HEK293 (cell line): ENCODE measurements at regions not wholly inside any gene's neighbourhood (a gene's known extent, or its start where the extent isn't known, plus 50 kb on each side); places are given as distances from the start of the nearest gene placed in this dataset.

Experiments used
- CTCF ChIA-PET: fragments of 350-600 bp; formaldehyde crosslinking; extraction: SDS; loops from one replicate; lab custom pipeline; 2021; ENCODE audit warnings: antibody characterized with exemption; lab: Yijun Ruan, JAX
- POLR2A ChIA-PET: fragments of 300-600 bp; formaldehyde crosslinking; extraction: SDS; loops from one replicate; lab custom pipeline; 2020; ENCODE audit warnings: antibody characterized with exemption, inconsistent platforms; lab: Yijun Ruan, JAX
- H3K27ac ChIP-seq: fragments of 200-500 bp; sonication (Bioruptor generic); 2 replicates; pipeline ENCODE4 v1.5.1; 2014; ENCODE audit warnings: low read depth, low read length, control low read depth, inconsistent platforms; ENCODE audit errors: extremely low read depth
- H3K36me3 ChIP-seq, 2 experiments: fragments of 200-500 bp in 1 of 2; sonication (Bioruptor generic) in 1 of 2; 1 replicate in 1 of 2; 2 replicates in 1 of 2; pipeline ENCODE4 v1.5.1; 2014 to 2017; ENCODE audit warnings: inconsistent platforms in 2 of 2, low read length in 2 of 2; ENCODE audit not compliant: control insufficient read depth in 2 of 2, insufficient read depth in 1 of 2
- H3K4me1 ChIP-seq: fragments of 200-500 bp; sonication (Bioruptor generic); 2 replicates; pipeline ENCODE4 v1.5.1; 2014; ENCODE audit warnings: mild to moderate bottlenecking, low read length, inconsistent platforms; ENCODE audit not compliant: control insufficient read depth, insufficient read depth
- H3K4me3 ChIP-seq: 2 replicates; pipeline ENCODE4 v1.5.1; 2011; ENCODE audit warnings: low read depth, mild to moderate bottlenecking, control low read depth, low read length, moderate library complexity
- H3K9me3 ChIP-seq: fragments of 200-500 bp; sonication (Bioruptor generic); 2 replicates; pipeline ENCODE4 v1.5.1; 2014; ENCODE audit warnings: low read depth, low read length, inconsistent platforms; ENCODE audit not compliant: control insufficient read depth, insufficient read depth
- GLI4 ChIP-seq: fragments of 450-650 bp; formaldehyde crosslinking; IDR thresholded peaks from 2 replicates; pipeline ENCODE4 v1.5.1; 2016; ENCODE audit warnings: missing biosample characterization, missing genetic modification characterization
- MZF1 ChIP-seq: fragments of 450-650 bp; formaldehyde crosslinking; IDR thresholded peaks from 2 replicates; pipeline ENCODE4 v1.5.1; 2017; ENCODE audit warnings: missing biosample characterization, missing genetic modification characterization, borderline replicate concordance
- OSR2 ChIP-seq: fragments of 450-650 bp; formaldehyde crosslinking; IDR thresholded peaks from 2 replicates; pipeline ENCODE4 v1.5.1; 2016; ENCODE audit warnings: missing biosample characterization, missing genetic modification characterization
- OVOL3 ChIP-seq: fragments of 450-650 bp; formaldehyde crosslinking; IDR thresholded peaks from 2 replicates; pipeline ENCODE4 v1.5.1; 2016; ENCODE audit warnings: missing biosample characterization, missing genetic modification characterization
- PRDM1 ChIP-seq: fragments of 450-650 bp; formaldehyde crosslinking; IDR thresholded peaks from 2 replicates; pipeline ENCODE4; 2016; ENCODE audit warnings: missing biosample characterization, missing genetic modification characterization
- REST ChIP-seq: fragments of 450-650 bp; formaldehyde crosslinking; IDR thresholded peaks from 2 replicates; pipeline ENCODE4 v1.5.1; 2016; ENCODE audit warnings: missing biosample characterization, missing genetic modification characterization
- SCRT2 ChIP-seq: fragments of 450-650 bp; formaldehyde crosslinking; IDR thresholded peaks from 2 replicates; pipeline ENCODE4 v1.5.1; 2016; ENCODE audit warnings: missing biosample characterization, missing genetic modification characterization
- TCF7L2 ChIP-seq: IDR thresholded peaks from 2 replicates; pipeline ENCODE4 v1.6.1; 2011; ENCODE audit warnings: low read depth, mild to moderate bottlenecking, inconsistent platforms, low read length, moderate library complexity, borderline replicate concordance
- YY1 ChIP-seq: fragments of 450-650 bp; formaldehyde crosslinking; IDR thresholded peaks from 2 replicates; pipeline ENCODE4 v1.5.1; 2018; ENCODE audit warnings: missing biosample characterization, missing genetic modification characterization
- ZFP3 ChIP-seq: fragments of 450-650 bp; formaldehyde crosslinking; IDR thresholded peaks from 2 replicates; pipeline ENCODE4 v1.5.1; 2016; ENCODE audit warnings: low read depth, missing biosample characterization, missing genetic modification characterization
- ZNF10 ChIP-seq: fragments of 450-650 bp; formaldehyde crosslinking; IDR thresholded peaks from 2 replicates; pipeline ENCODE4 v1.5.1; 2017; ENCODE audit warnings: missing biosample characterization, missing genetic modification characterization
- ZNF138 ChIP-seq: fragments of 450-650 bp; formaldehyde crosslinking; IDR thresholded peaks from 2 replicates; pipeline ENCODE4 v1.5.1; 2016; ENCODE audit warnings: missing biosample characterization, missing genetic modification characterization, borderline replicate concordance
- ZNF16 ChIP-seq: fragments of 450-650 bp; formaldehyde crosslinking; IDR thresholded peaks from 2 replicates; pipeline ENCODE4 v1.5.1; 2016; ENCODE audit warnings: low read depth, missing biosample characterization, missing genetic modification characterization
- ZNF174 ChIP-seq: fragments of 450-650 bp; formaldehyde crosslinking; IDR thresholded peaks from 2 replicates; pipeline ENCODE4 v1.5.0; 2017; ENCODE audit warnings: missing biosample characterization, mild to moderate bottlenecking, missing genetic modification characterization
- ZNF2 ChIP-seq: fragments of 450-650 bp; formaldehyde crosslinking; IDR thresholded peaks from 2 replicates; pipeline ENCODE4 v1.5.1; 2016; ENCODE audit warnings: missing biosample characterization, missing genetic modification characterization
- ZNF274 ChIP-seq, 2 experiments: fragments of 200-500 bp in 1 of 2; fragments of 450-650 bp in 1 of 2; sonication (Bioruptor generic) in 1 of 2; formaldehyde crosslinking in 1 of 2; IDR thresholded peaks; 2 replicates each; pipeline versions ENCODE4 v1.5.1 to v1.6.1; 2014 to 2016; ENCODE audit warnings: borderline replicate concordance in 1 of 2, inconsistent platforms in 1 of 2, low read length in 1 of 2, missing biosample characterization in 1 of 2, missing genetic modification characterization in 1 of 2
- ZNF280D ChIP-seq: fragments of 450-650 bp; formaldehyde crosslinking; IDR thresholded peaks from 2 replicates; pipeline ENCODE4 v1.5.1; 2016; ENCODE audit warnings: missing biosample characterization, missing genetic modification characterization
- ZNF350 ChIP-seq: fragments of 450-650 bp; formaldehyde crosslinking; IDR thresholded peaks from 2 replicates; pipeline ENCODE4 v1.5.0; 2017; ENCODE audit warnings: missing biosample characterization, mild to moderate bottlenecking, missing genetic modification characterization
- ZNF514 ChIP-seq: fragments of 450-650 bp; formaldehyde crosslinking; IDR thresholded peaks from 2 replicates; pipeline ENCODE4 v1.5.1; 2016; ENCODE audit warnings: missing biosample characterization, missing genetic modification characterization
- ZNF548 ChIP-seq: fragments of 450-650 bp; formaldehyde crosslinking; IDR thresholded peaks from 2 replicates; pipeline ENCODE4 v1.5.1; 2016; ENCODE audit warnings: missing biosample characterization, missing genetic modification characterization
- ZNF623 ChIP-seq: fragments of 450-650 bp; formaldehyde crosslinking; IDR thresholded peaks from 2 replicates; pipeline ENCODE4 v1.5.1; 2016; ENCODE audit warnings: missing biosample characterization, missing genetic modification characterization
- ZNF624 ChIP-seq: fragments of 450-650 bp; formaldehyde crosslinking; IDR thresholded peaks from 2 replicates; pipeline ENCODE4 v1.5.1; 2017; ENCODE audit warnings: missing biosample characterization, missing genetic modification characterization
- ZNF701 ChIP-seq: fragments of 450-650 bp; formaldehyde crosslinking; IDR thresholded peaks from 2 replicates; pipeline ENCODE4 v1.5.1; 2016; ENCODE audit warnings: missing biosample characterization, missing genetic modification characterization
- ZNF768 ChIP-seq: fragments of 450-650 bp; formaldehyde crosslinking; IDR thresholded peaks from 2 replicates; pipeline ENCODE4 v1.5.1; 2018; ENCODE audit warnings: missing biosample characterization, mild to moderate bottlenecking, missing genetic modification characterization
- ZSCAN23 ChIP-seq: fragments of 450-650 bp; formaldehyde crosslinking; IDR thresholded peaks from 2 replicates; pipeline ENCODE4 v1.5.1; 2016; ENCODE audit warnings: missing biosample characterization, missing genetic modification characterization

GRCh38 chr6:104573350-104573749 is 286.4 kb downstream of the HACE1 start:
- H3K27ac ChIP-seq = no peak overlapping the region
- no peaks in the 10 kb centered on the region for H3K36me3 ChIP-seq
- H3K9me3 ChIP-seq = no peaks in the 10 kb centered on the region
- H3K4me3 ChIP-seq = no peak overlapping the region
- H3K4me1 ChIP-seq = no peaks in the 10 kb centered on the region
- TF ChIP-seq ZNF138 (tag by site-specific recombination) (no peak), ZSCAN23 (tag by site-specific recombination) (no peak), ZNF548 (no peak), ZNF768 (no peak), ZNF16 (no peak), ZNF701 (no peak), REST (tag by site-specific recombination) (no peak), ZNF624 (tag by site-specific recombination) (no peak), MZF1 (no peak)
- ChIA-PET POLR2A (no interaction called here), CTCF (no interaction called here)

GRCh38 chr6:104572901-104573300 is 286.8 kb downstream of the HACE1 start:
- ChIA-PET POLR2A (no interaction called here), CTCF (no interaction called here)
- H3K9me3 ChIP-seq = no peaks in the 10 kb centered on the region
- H3K36me3 ChIP-seq = no peaks in the 10 kb centered on the region
- no peak overlapping the region for H3K27ac ChIP-seq
- no peak for TF ChIP-seq YY1 (tag by site-specific recombination)
- TF ChIP-seq ZNF514 (tag by site-specific recombination) = no peak
- no peak for TF ChIP-seq ZNF174 (tag by site-specific recombination)
- TF ChIP-seq ZNF623 (tag by site-specific recombination) = no peak
- no peak for TF ChIP-seq GLI4 (tag by site-specific recombination)
- no peak for TF ChIP-seq ZNF280D (tag by site-specific recombination)
- no peak for TF ChIP-seq PRDM1 (tag by site-specific recombination)
- no peak for TF ChIP-seq OVOL3 (tag by site-specific recombination)
- no peak for TF ChIP-seq ZNF10
- no peak for TF ChIP-seq ZFP3 (tag by site-specific recombination)
- TF ChIP-seq OSR2 = no peak
- no peak for TF ChIP-seq ZNF138 (tag by site-specific recombination)
- no peak for TF ChIP-seq SCRT2 (tag by site-specific recombination)
- TF ChIP-seq TCF7L2 = no peak
- no peak for TF ChIP-seq ZNF274 (IDR thresholded peaks at IDR 0.05; ENCODE audit: low read length)
- no peak for TF ChIP-seq ZNF274 (tag by site-specific recombination; IDR thresholded peaks at IDR 0.05; ENCODE audit: borderline replicate concordance)
- no peak for TF ChIP-seq ZNF2 (tag by site-specific recombination)
- no peak for TF ChIP-seq ZNF350 (tag by site-specific recombination)
- no peaks in the 10 kb centered on the region for H3K4me1 ChIP-seq
- no peak overlapping the region for H3K4me3 ChIP-seq
